ENCODE measurements at regions not wholly inside any gene's neighbourhood (a gene's known extent, or its start where the extent isn't known, plus 50 kb on each side); places are given as distances from the start of the nearest gene placed in this dataset.
A peak's percentile ranks its signal among the peaks of the same experiment; 100 is the strongest.

DNA sequence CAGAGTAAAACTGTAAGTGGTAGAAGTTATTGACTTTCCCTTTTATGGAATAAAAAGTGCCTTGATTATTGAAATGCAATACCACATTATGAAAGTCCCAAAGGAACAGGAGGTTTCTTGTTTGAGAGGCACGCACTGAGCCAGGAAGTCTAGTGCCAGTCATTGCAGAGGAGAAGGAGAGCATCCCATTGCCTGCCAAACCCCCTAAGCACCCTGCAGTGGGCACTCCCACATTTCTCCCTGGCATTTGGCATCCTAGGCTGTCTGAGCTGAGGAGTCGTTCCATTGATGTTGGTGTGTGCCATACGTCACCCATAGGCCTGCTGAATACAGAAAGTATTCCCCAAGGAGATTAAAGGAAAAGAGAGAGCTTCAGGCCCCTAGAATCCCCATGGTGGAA lies 85.7 kb upstream of the MBNL2 start:
- DNase-seq, result no peak

GRCh38 chr13:97139691-97140090 lies 82.4 kb upstream of the MBNL2 start:
- no peak for DNase-seq

GRCh38 chr13:97140131-97140530 lies 82.0 kb upstream of the MBNL2 start:
- DNase-seq, result no peak

DNA sequence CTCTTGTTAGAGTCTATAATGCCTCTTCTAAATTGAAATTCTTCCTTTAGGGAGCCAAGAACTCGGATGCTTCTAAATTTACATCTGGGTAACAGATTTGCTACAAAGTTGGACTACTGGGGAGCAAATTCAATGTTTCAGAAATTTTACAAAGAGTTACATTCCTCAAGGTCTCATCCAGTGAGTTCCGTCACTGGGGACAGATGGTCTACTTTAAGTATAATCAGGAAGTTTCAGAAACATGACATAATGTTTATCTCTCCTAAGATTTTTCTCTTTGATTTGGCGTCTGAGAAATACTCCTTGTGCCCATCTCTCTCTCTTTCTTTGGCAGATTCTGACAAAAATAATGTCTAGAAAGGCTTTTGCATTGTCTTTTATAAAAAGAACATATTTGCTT lies 81.5 kb upstream of the MBNL2 start:
- no peak for DNase-seq

DNA sequence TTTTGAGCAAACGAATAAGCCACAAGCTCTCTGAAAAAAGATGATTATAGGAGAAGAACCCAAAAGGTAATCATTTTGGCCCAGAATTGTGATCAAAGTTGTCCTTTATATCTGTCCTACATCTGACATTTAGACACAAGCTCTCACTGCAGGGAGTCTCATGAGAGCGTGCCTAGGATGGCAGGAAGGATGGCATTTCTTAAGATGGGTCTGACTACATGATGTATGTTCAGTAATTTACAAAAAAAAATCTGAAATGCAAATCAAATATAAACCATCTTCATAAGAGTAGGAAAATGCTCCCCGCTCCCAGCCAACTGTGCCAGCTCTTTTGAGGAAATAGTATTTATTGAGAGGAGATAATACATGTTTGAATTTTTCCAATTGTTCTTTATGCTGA lies 81.0 kb upstream of the MBNL2 start:
- no peak for DNase-seq

DNA sequence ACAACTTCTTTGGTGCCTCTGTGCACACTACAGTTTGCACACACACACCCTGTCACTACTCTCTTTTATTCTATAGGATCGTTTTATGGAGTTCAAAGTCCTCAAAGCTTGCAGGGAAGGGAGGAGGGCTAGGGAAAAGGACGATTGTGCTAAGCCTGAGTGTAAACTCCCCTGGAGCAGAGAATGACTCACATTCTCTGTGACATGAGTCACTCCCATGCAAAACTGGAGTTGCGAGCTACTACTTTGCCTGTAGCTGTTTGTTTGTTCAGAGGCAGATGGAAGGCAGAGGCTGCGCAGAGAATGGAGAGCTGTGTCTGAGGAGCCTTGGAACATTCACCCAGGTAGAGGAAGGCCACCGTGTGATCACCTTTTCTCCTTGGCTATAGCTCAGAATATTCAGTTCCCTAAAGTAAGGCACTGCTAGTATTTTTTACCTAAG lies 80.5 kb upstream of the MBNL2 start:
- DNase-seq, result no peak

DNA sequence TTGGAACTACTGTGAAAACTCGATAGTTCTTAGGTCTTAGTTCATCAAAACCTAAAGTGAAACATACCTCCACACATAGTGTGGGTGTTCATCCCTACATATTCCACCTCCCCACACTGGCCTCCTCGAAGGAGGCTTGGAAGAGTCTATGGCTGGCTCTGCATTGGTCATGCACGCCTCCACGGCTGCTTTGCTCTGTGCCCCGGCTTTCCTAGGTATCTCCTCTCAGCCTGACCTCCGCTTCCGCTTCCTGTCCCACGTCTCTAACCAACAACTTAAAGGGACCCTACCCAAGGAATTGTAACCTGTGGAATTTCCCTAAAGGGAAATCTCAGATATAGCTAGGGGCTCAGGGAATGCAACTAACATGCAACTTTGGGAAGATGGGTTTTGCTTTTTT lies 79.7 kb upstream of the MBNL2 start:
- no peak for DNase-seq

DNA sequence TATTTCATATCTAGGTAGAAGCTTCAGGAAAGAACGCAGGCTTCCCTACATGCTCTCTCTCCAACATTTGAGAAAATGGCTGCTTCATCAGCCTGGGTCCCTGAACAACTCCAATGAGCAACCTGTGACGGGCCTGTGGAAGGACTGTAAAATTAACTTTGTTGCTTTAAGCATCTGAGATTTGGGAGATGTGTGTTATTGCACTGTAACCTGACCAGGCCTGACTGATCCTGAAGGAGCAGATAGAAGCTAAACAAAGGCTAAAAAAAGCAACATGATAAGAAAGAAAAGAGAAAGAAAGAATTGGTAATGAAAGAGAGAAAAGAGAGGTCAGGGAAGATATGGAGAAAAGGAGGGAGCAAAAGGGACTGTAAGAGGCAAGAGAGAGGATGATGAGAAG lies 77.1 kb upstream of the MBNL2 start:
- no peak for DNase-seq

DNA sequence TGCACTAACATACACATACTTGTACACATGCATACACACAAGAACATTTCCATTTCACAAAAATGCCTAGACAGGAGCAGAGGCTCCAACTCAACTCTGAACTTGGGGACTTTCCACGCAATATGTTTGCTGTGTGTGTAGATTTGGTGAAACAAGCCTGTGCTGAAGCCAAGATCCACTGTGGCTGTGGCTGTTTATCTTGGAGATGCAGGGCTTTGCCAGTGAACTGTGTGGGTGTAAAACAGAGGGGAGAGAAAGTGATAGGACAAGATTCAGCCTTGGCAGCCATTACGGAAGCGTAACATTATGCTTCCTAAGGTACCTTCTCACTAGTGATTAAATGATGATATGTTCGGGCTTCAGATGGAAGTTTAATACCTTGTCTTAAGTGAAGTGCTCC lies 73.2 kb upstream of the MBNL2 start:
- peak; percentile 30 for DNase-seq

DNA sequence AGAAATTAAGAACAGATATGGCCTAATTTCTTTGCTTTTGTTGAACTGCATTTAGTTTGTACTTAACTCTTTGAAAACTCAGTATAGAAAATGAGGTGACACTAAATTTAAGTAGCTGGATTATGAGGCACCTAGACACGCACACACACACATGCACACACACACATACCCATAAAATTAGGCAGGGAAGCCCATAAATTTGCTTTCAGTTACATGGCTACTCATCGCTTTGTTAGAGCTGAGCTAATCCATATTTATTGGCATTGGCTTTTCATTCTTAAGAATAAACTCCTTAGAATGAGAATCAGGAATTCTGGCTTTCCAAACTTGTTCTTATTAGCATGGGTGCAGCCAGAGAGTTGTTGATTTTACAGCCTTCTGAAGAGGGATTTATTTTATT lies 61.7 kb upstream of the MBNL2 start:
- no peak for DNase-seq

GRCh38 chr13:97161582-97162231 lies 60.4 kb upstream of the MBNL2 start:
- no peak for DNase-seq

- no peak for DNase-seq
These were observed 56.4 kb upstream of the MBNL2 start for GRCh38 chr13:97165502-97166425.

- DNase-seq, result no peak
These were observed 51.0 kb upstream of the MBNL2 start for GRCh38 chr13:97171136-97171535.
